Endothelial cell of umbilical vein (primary cell): ENCODE measurements at regions not wholly inside any gene's neighbourhood (a gene's known extent, or its start where the extent isn't known, plus 50 kb on each side); places are given as distances from the start of the nearest gene placed in this dataset.

Experiments used
- BruUV-seq: library from RNA; stranded (reverse); fragments of 400-500 nt; replicated peaks from 2 replicates; lab custom pipeline; 2021; lab: Mats Ljungman, UMichigan
- CTCF ChIA-PET: fragments of 300-600, 350-600 bp; sonication (Branson Sonifier 250); formaldehyde crosslinking; loops from one replicate; lab custom pipeline; 2021; ENCODE audit warnings: antibody characterized with exemption, inconsistent platforms; lab: Charles Lee
- POLR2A ChIA-PET: fragments of 300-600, 350-600 bp; sonication (Branson Sonifier 250); formaldehyde crosslinking; loops from one replicate; lab custom pipeline; 2021; ENCODE audit warnings: antibody characterized with exemption, inconsistent platforms; lab: Charles Lee
- DNase-seq: peaks from one replicate; pipeline ENCODE4 v3.0.0-alpha.2; 2011; ENCODE audit warnings: low read depth, low spot score
- FAIRE-seq: peaks from 2 replicates; lab custom pipeline; 2011; peaks lifted over from hg19 to GRCh38; lab: Jason Lieb, UNC
- H2AFZ ChIP-seq: 2 replicates; pipeline ENCODE4 v1.6.0; 2012; ENCODE audit warnings: low read depth, low read length, control low read depth, inconsistent platforms
- H3K27ac ChIP-seq: 2 replicates; pipeline ENCODE4 v1.5.1; 2011; ENCODE audit warnings: low read depth, mild to moderate bottlenecking, control low read depth, low read length, moderate library complexity; ENCODE audit not compliant: insufficient read depth
- H3K27me3 ChIP-seq, 2 experiments: 2 replicates each; pipeline versions ENCODE4 v1.6.0 to v1.6.1; 2011; ENCODE audit warnings: low read length in 2 of 2, mixed read lengths in 1 of 2; ENCODE audit not compliant: control insufficient read depth in 2 of 2, insufficient read depth in 2 of 2
- H3K36me3 ChIP-seq, 2 experiments: 2 replicates in 1 of 2; 3 replicates in 1 of 2; pipeline ENCODE4 v1.5.1; 2011; ENCODE audit warnings: low read length in 2 of 2, mild to moderate bottlenecking in 1 of 2, moderate library complexity in 1 of 2; ENCODE audit not compliant: control insufficient read depth in 2 of 2, insufficient read depth in 2 of 2; ENCODE audit errors: extremely low read depth in 1 of 2
- H3K4me1 ChIP-seq: 3 replicates; pipeline ENCODE4 v1.5.1; 2011; ENCODE audit warnings: mild to moderate bottlenecking, low read length; ENCODE audit not compliant: control insufficient read depth, insufficient read depth; ENCODE audit errors: extremely low read depth
- H3K4me2 ChIP-seq: 2 replicates; pipeline ENCODE4 v1.6.1; 2011; ENCODE audit warnings: low read length, control low read depth, mixed read lengths; ENCODE audit not compliant: insufficient read depth
- H3K4me3 ChIP-seq, 3 experiments: fragments of 200-600 bp in 1 of 3; sonication (generic), shearing (Covaris generic) in 1 of 3; replicated peaks in 1 of 3; 2 replicates each; pipeline ENCODE4 v1.5.1; 2011 to 2016; ENCODE audit warnings: control low read depth in 3 of 3, low read length in 3 of 3, mild to moderate bottlenecking in 2 of 3, inconsistent platforms in 1 of 3, low read depth in 1 of 3, moderate library complexity in 1 of 3; ENCODE audit not compliant: insufficient read depth in 1 of 3
- H3K79me2 ChIP-seq: 2 replicates; pipeline ENCODE4 v1.6.0; 2012; ENCODE audit warnings: low read length, inconsistent platforms; ENCODE audit not compliant: control insufficient read depth, insufficient read depth
- H3K9ac ChIP-seq: replicated peaks from 2 replicates; pipeline ENCODE3; 2011; ENCODE audit warnings: low read length, control low read depth; ENCODE audit not compliant: insufficient read depth; ENCODE audit errors: extremely low read depth
- H3K9me1 ChIP-seq: replicated peaks from 3 replicates; pipeline ENCODE4 v1.6.0; 2011; ENCODE audit warnings: mild to moderate bottlenecking, low read length; ENCODE audit not compliant: control insufficient read depth, insufficient read depth; ENCODE audit errors: extremely low read depth
- H3K9me3 ChIP-seq: replicated peaks from 2 replicates; pipeline ENCODE4 v1.5.1; 2012; ENCODE audit warnings: low read length, inconsistent platforms; ENCODE audit not compliant: control insufficient read depth, insufficient read depth
- H4K20me1 ChIP-seq: replicated peaks from 2 replicates; pipeline ENCODE3; 2011; ENCODE audit warnings: mild to moderate bottlenecking, low read length; ENCODE audit not compliant: control insufficient read depth, insufficient read depth; ENCODE audit errors: extremely low read depth
- CTCF ChIP-seq, 2 donors: IDR thresholded peaks; 1 replicate in 1 of 2; 2 replicates in 1 of 2; pipeline ENCODE4 v1.5.1; 2011; ENCODE audit warnings: low read length in 2 of 2, mild to moderate bottlenecking in 2 of 2, moderate library complexity in 2 of 2, control low read depth in 1 of 2, inconsistent platforms in 1 of 2, low read depth in 1 of 2; ENCODE audit not compliant: insufficient read depth in 1 of 2; ENCODE audit errors: extremely low read depth in 1 of 2
- EZH2 ChIP-seq: IDR thresholded peaks from 2 replicates; pipeline ENCODE4 v1.6.1; 2012; ENCODE audit warnings: borderline replicate concordance, low read depth, mild to moderate bottlenecking, moderate library complexity, low read length, inconsistent platforms; ENCODE audit not compliant: severe bottlenecking
- FOS ChIP-seq: IDR thresholded peaks from 2 replicates; pipeline ENCODE4 v1.6.1; 2011; ENCODE audit warnings: mild to moderate bottlenecking, low read length, moderate library complexity, borderline replicate concordance; ENCODE audit not compliant: insufficient read depth
- GATA2 ChIP-seq: IDR thresholded peaks from 2 replicates; pipeline ENCODE4 v1.7.0; 2011; ENCODE audit warnings: low read depth, mild to moderate bottlenecking, moderate library complexity, mixed read lengths, low read length; ENCODE audit not compliant: insufficient read length, insufficient read depth
- JUN ChIP-seq: IDR thresholded peaks from 2 replicates; pipeline ENCODE4 v1.6.1; 2011; ENCODE audit warnings: borderline replicate concordance, low read depth; ENCODE audit not compliant: insufficient read length, insufficient read depth
- MYC ChIP-seq: IDR thresholded peaks from one replicate; pipeline ENCODE4 v1.6.1; 2011; ENCODE audit warnings: mild to moderate bottlenecking, low read depth, low read length
- POLR2A ChIP-seq: IDR thresholded peaks from 2 replicates; pipeline ENCODE4 v1.6.1; 2012; ENCODE audit warnings: low read depth, mild to moderate bottlenecking, control low read depth, low read length
- POLR2AphosphoS5 ChIP-seq: IDR thresholded peaks from 2 replicates; pipeline ENCODE4 v1.6.1; 2012; ENCODE audit warnings: low read depth, mild to moderate bottlenecking, control low read depth, low read length, moderate library complexity; ENCODE audit not compliant: insufficient read depth
- dilution Hi-C: fragments of 300-500 bp; cut with MboI; formaldehyde crosslinking; loops from one replicate; pipeline ENCODE4 v1.15.0; 2019; ENCODE audit warnings: low sequenced_read_pairs; ENCODE audit not compliant: extremely low pct_ligation_motif_present
- intact Hi-C: fragments of 100-400 bp; cut with micrococcal nuclease; formaldehyde crosslinking; loops from one replicate; pipeline ENCODE4 v1.10.0; 2022
- TF ChIP-seq, protein P1 (sequence below): IDR thresholded peaks from 2 replicates; pipeline ENCODE4 v1.6.1; 2011; ENCODE audit not compliant: insufficient read depth, insufficient read length

- CTCF ChIA-PET: no interaction called here
- H3K79me2 ChIP-seq: no peaks in the 10 kb centered on the region
- intact Hi-C loops: loop anchor here (5.0 kb wide), 1 partner anchor 41 kb away; no protein-coding TSS in a partner anchor
- H3K27me3 ChIP-seq: no peaks in the 10 kb centered on the region
- H3K27ac ChIP-seq: no peak overlapping the region
- no peak overlapping the region for H3K4me2 ChIP-seq
- H3K4me1 ChIP-seq: peaks cover 28% of the 10 kb centered on the region
- H3K4me3 ChIP-seq: no peak overlapping the region
- BruUV-seq: no TSS peak
- H4K20me1 ChIP-seq: no peaks in the 10 kb centered on the region
- no peak overlapping the region for H2AFZ ChIP-seq
- DNase-seq (peak; percentile 29), FAIRE-seq (peak; percentile 73)
- POLR2A ChIA-PET: no interaction called here
- no peaks in the 10 kb centered on the region for H3K9me1 ChIP-seq
- H3K9ac ChIP-seq: no peak overlapping the region
- no peaks in the 10 kb centered on the region for H3K9me3 ChIP-seq
- H3K36me3 ChIP-seq: no peaks in the 10 kb centered on the region
- no peak for TF ChIP-seq GATA2
- no peak for TF ChIP-seq JUN
- TF ChIP-seq POLR2A: no peak
- no peak for TF ChIP-seq CTCF (IDR thresholded peaks at IDR 0.05; ENCODE audit: extremely low read depth in 1 of 2, insufficient read depth in 1 of 2, low read depth in 1 of 2, low read length in 2 of 2)
- dilution Hi-C loops: no loop called here
These were observed 369.7 kb downstream of the BCOR start for GRCh38 chrX:39728025-39728424.

DNA sequence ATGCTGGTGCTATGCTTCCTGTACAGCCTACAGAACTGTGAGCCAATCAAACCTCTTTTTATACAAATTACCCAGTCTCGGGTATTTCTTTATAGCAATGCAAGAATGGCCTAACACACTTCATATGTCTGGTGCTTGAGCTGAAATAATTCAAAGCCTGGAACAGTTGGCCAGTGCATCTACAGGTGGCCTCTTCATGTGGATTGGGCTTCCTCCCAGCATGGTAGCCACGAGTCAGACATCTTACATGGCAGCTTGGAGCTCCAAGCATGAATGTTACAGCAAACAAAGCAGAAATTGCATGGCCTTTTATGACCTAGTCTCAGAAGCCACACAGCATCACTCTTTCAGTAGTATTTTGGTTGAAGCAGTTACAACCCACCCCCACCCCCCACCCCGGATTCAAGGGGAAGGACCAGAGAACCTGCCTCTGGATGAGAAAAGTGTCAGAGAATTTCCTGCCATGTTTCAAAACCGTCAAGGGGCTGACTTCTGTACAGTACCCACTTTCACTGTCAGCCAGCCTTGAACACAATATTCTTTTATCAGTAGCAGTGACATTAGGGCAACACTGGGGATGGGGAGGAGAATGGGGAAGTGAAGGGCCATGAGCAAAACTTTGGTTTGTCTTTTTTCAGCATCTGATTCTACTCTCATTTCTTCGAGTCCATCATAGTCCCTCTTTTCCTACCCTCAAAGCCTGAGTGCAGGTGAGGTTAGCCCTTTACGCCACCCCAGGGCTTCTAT lies 368.7 kb downstream of the BCOR start:
- CTCF ChIA-PET: interaction anchor here (1.9 kb wide), 1 partner anchor 285 kb away, joined by 10 read pairs; no protein-coding TSS in a partner anchor
- H4K20me1 ChIP-seq: no peaks in the 10 kb centered on the region
- no peaks in the 10 kb centered on the region for H3K27me3 ChIP-seq
- no peak overlapping the region for H3K9ac ChIP-seq
- H3K4me3 ChIP-seq: no peak overlapping the region
- BruUV-seq: no TSS peak
- H3K36me3 ChIP-seq: no peaks in the 10 kb centered on the region
- dilution Hi-C loops (no loop called here), intact Hi-C loops (loop anchor here (5.0 kb wide), 1 partner anchor 42 kb away; no protein-coding TSS in a partner anchor)
- TF ChIP-seq POLR2A: no peak
- no peak for TF ChIP-seq EZH2
- TF ChIP-seq, protein P1, sequence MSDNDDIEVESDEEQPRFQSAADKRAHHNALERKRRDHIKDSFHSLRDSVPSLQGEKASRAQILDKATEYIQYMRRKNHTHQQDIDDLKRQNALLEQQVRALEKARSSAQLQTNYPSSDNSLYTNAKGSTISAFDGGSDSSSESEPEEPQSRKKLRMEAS: no peak
- no peak for TF ChIP-seq MYC
- TF ChIP-seq POLR2AphosphoS5: no peak
- TF ChIP-seq CTCF (IDR thresholded peaks at IDR 0.05; ENCODE audit: extremely low read depth in 1 of 2, insufficient read depth in 1 of 2, low read depth in 1 of 2, low read length in 2 of 2): no peak
- no peak for TF ChIP-seq JUN
- TF ChIP-seq FOS: no peak
- TF ChIP-seq GATA2: no peak
- DNase-seq: no peak
- H3K27ac ChIP-seq: no peak overlapping the region
- no peaks in the 10 kb centered on the region for H3K9me1 ChIP-seq
- no peak for FAIRE-seq
- POLR2A ChIA-PET: no interaction called here
- no peak overlapping the region for H3K4me2 ChIP-seq
- no peaks in the 10 kb centered on the region for H3K79me2 ChIP-seq
- H3K9me3 ChIP-seq: no peaks in the 10 kb centered on the region
- peaks cover 28% of the 10 kb centered on the region for H3K4me1 ChIP-seq
- H2AFZ ChIP-seq: no peak overlapping the region
